Chondrocyte (in vitro differentiated cells): ENCODE measurements at regions not wholly inside any gene's neighbourhood (a gene's known extent, or its start where the extent isn't known, plus 50 kb on each side); places are given as distances from the start of the nearest gene placed in this dataset.
A peak's percentile ranks its signal among the peaks of the same experiment; 100 is the strongest.

Experiments
- DNase-seq: peaks from one replicate; pipeline ENCODE4 v3.0.0; 2021; ENCODE audit warnings: mixed read lengths, low spot score
- H3K27ac Mint-ChIP-seq: one replicate; pipeline ENCODE4 v1.8.0; 2021; ENCODE audit warnings: mild to moderate bottlenecking, moderate library complexity, mixed read lengths; ENCODE audit not compliant: unreplicated experiment
- H3K27me3 Mint-ChIP-seq: 2 replicates; pipeline ENCODE4 v1.8.0; 2021; ENCODE audit warnings: low read depth, mixed read lengths
- H3K36me3 Mint-ChIP-seq: 2 replicates; pipeline ENCODE4 v1.8.0; 2021; ENCODE audit warnings: low read depth, mixed read lengths
- H3K4me1 Mint-ChIP-seq: 2 replicates; pipeline ENCODE4 v1.8.0; 2021; ENCODE audit warnings: low read depth, mild to moderate bottlenecking, mixed read lengths
- H3K4me3 Mint-ChIP-seq: one replicate; pipeline ENCODE4 v1.8.0; 2021; ENCODE audit warnings: mild to moderate bottlenecking, moderate library complexity, mixed read lengths; ENCODE audit not compliant: unreplicated experiment
- H3K9me3 Mint-ChIP-seq: 2 replicates; pipeline ENCODE4 v1.8.0; 2021; ENCODE audit warnings: low read depth, mixed read lengths
- CTCF ChIP-seq: fragments of 200-600 bp; sonication (generic); IDR thresholded peaks from 2 replicates; pipeline ENCODE4 v1.5.0; 2021; ENCODE audit warnings: antibody characterized with exemption, mild to moderate bottlenecking, moderate library complexity

- no peak for TF ChIP-seq CTCF
- no peaks in the 10 kb centered on the region for H3K36me3 Mint-ChIP-seq
- no peaks in the 10 kb centered on the region for H3K27me3 Mint-ChIP-seq
- no peak overlapping the region for H3K4me3 Mint-ChIP-seq
- DNase-seq = no peak
- no peak overlapping the region for H3K27ac Mint-ChIP-seq
- no peaks in the 10 kb centered on the region for H3K4me1 Mint-ChIP-seq
- H3K9me3 Mint-ChIP-seq = peaks cover 10% of the 10 kb centered on the region
Measured at GRCh38 chr21:21818898-21819297, 820.7 kb downstream of the NCAM2 start.

GRCh38 chr21:21828130-21828529 lies 829.9 kb downstream of the NCAM2 start:
- no peaks in the 10 kb centered on the region for H3K27me3 Mint-ChIP-seq
- H3K9me3 Mint-ChIP-seq = peaks cover 4% of the 10 kb centered on the region
- peaks cover 2% of the 10 kb centered on the region for H3K36me3 Mint-ChIP-seq
- no peak for TF ChIP-seq CTCF
- H3K4me1 Mint-ChIP-seq = no peaks in the 10 kb centered on the region
- H3K4me3 Mint-ChIP-seq = no peak overlapping the region
- DNase-seq = no peak
- H3K27ac Mint-ChIP-seq = no peak overlapping the region

GRCh38 chr21:21831036-21831435 lies 832.8 kb downstream of the NCAM2 start:
- Mint-ChIP-seq H3K4me3 (no peak overlapping the region), H3K36me3 (peaks cover 2% of the 10 kb centered on the region), H3K4me1 (no peaks in the 10 kb centered on the region), H3K27ac (no peak overlapping the region), H3K27me3 (no peaks in the 10 kb centered on the region), H3K9me3 (peaks cover 4% of the 10 kb centered on the region)
- peak; percentile 64 for DNase-seq
- no peak for TF ChIP-seq CTCF

GRCh38 chr21:21845901-21846300 lies 847.7 kb downstream of the NCAM2 start:
- Mint-ChIP-seq H3K4me3 (no peak overlapping the region), H3K27ac (no peak overlapping the region), H3K27me3 (no peaks in the 10 kb centered on the region), H3K36me3 (no peaks in the 10 kb centered on the region), H3K9me3 (peaks cover 8% of the 10 kb centered on the region), H3K4me1 (no peaks in the 10 kb centered on the region)
- no peak for DNase-seq
- no peak for TF ChIP-seq CTCF

GRCh38 chr21:21851205-21851604 lies 853.0 kb downstream of the NCAM2 start:
- H3K4me3 Mint-ChIP-seq = no peak overlapping the region
- no peak for TF ChIP-seq CTCF
- DNase-seq = no peak
- H3K4me1 Mint-ChIP-seq = peaks cover 5% of the 10 kb centered on the region
- no peak overlapping the region for H3K27ac Mint-ChIP-seq
- no peaks in the 10 kb centered on the region for H3K36me3 Mint-ChIP-seq
- no peaks in the 10 kb centered on the region for H3K27me3 Mint-ChIP-seq
- peaks cover 14% of the 10 kb centered on the region for H3K9me3 Mint-ChIP-seq
